ENCODE measurements at regions not wholly inside any gene's neighbourhood (a gene's known extent, or its start where the extent isn't known, plus 50 kb on each side); places are given as distances from the start of the nearest gene placed in this dataset.

DNA sequence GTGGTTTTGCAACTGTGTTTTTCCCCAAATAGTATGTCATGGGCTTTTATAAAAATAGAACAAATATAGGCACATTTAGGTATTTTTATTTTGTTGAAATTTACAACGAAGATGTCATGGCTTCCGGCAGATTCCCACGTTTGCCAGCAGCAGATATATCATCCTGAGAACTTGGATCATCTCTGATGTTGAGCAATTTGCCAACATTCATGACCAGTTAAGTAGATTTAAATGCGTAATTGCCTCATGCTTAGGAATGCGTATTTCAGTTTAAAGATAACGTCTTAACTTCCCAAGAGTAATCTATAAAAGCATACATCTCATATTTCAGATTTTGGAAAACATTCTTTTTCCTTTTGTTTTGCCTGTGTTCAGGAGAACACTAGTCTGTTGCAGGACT is 457.8 kb downstream of the QKI start:
- WGBS (ENCODE audit: low lambda C conversion rate) = 10% methylated on average over 6 of the region's 6 CpGs
- Histone ChIP-seq H2AFZ (ENCODE audit: low read length) (no peak overlapping the region), H3K79me2 (ENCODE audit: insufficient read depth, low read length) (no peaks in the 10 kb centered on the region), H3K9ac (ENCODE audit: insufficient read depth, low read depth, low read length) (no peak overlapping the region), H3K27ac (ENCODE audit: extremely low read length, insufficient read depth, low read length) (no peak overlapping the region), H3K4me2 (ENCODE audit: low read depth, low read length) (no peak overlapping the region), H4K20me1 (ENCODE audit: insufficient read depth, low read length) (no peaks in the 10 kb centered on the region), H3K36me3 (replicated peaks in 1 of 2; ENCODE audit: control insufficient read depth in 1 of 2, insufficient read depth in 2 of 2, low read length in 2 of 2) (no peaks in the 10 kb centered on the region), H3K9me3 (ENCODE audit: low read length) (no peaks in the 10 kb centered on the region), H3K4me1 (ENCODE audit: insufficient read depth, low read length) (no peaks in the 10 kb centered on the region), H3K27me3 (ENCODE audit: control insufficient read depth in 1 of 2, insufficient read depth in 2 of 2, low read length in 2 of 2) (peaks cover 0 to 9% of the 10 kb centered on the region in 2 experiments; a peak in 2 of 5 replicates), H3K4me3 (replicated peaks in 1 of 3; ENCODE audit: insufficient read depth in 1 of 3, low read depth in 2 of 3, low read length in 3 of 3) (no peak overlapping the region)
- in situ Hi-C loops (cut with HindIII; ENCODE audit: extremely low pct_ligation_motif_present, low pct_unique_long_range_greater_than_20kb) = no loop called here
- no peak for FAIRE-seq
- no peak for TF ChIP-seq NBN (conservative IDR thresholded peaks at IDR 0.05)
- TF ChIP-seq, protein P1, sequence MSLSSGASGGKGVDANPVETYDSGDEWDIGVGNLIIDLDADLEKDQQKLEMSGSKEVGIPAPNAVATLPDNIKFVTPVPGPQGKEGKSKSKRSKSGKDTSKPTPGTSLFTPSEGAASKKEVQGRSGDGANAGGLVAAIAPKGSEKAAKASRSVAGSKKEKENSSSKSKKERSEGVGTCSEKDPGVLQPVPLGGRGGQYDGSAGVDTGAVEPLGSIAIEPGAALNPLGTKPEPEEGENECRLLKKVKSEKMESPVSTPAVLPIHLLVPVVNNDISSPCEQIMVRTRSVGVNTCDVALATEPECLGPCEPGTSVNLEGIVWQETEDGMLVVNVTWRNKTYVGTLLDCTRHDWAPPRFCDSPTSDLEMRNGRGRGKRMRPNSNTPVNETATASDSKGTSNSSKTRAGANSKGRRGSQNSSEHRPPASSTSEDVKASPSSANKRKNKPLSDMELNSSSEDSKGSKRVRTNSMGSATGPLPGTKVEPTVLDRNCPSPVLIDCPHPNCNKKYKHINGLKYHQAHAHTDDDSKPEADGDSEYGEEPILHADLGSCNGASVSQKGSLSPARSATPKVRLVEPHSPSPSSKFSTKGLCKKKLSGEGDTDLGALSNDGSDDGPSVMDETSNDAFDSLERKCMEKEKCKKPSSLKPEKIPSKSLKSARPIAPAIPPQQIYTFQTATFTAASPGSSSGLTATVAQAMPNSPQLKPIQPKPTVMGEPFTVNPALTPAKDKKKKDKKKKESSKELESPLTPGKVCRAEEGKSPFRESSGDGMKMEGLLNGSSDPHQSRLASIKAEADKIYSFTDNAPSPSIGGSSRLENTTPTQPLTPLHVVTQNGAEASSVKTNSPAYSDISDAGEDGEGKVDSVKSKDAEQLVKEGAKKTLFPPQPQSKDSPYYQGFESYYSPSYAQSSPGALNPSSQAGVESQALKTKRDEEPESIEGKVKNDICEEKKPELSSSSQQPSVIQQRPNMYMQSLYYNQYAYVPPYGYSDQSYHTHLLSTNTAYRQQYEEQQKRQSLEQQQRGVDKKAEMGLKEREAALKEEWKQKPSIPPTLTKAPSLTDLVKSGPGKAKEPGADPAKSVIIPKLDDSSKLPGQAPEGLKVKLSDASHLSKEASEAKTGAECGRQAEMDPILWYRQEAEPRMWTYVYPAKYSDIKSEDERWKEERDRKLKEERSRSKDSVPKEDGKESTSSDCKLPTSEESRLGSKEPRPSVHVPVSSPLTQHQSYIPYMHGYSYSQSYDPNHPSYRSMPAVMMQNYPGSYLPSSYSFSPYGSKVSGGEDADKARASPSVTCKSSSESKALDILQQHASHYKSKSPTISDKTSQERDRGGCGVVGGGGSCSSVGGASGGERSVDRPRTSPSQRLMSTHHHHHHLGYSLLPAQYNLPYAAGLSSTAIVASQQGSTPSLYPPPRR (CRISPR knock-in tag; IDR thresholded peaks at IDR 0.05; ENCODE audit: borderline replicate concordance) = no peak
- no peak for TF ChIP-seq ZNF224 (CRISPR knock-in tag; IDR thresholded peaks at IDR 0.05)
- TF ChIP-seq, protein P2, sequence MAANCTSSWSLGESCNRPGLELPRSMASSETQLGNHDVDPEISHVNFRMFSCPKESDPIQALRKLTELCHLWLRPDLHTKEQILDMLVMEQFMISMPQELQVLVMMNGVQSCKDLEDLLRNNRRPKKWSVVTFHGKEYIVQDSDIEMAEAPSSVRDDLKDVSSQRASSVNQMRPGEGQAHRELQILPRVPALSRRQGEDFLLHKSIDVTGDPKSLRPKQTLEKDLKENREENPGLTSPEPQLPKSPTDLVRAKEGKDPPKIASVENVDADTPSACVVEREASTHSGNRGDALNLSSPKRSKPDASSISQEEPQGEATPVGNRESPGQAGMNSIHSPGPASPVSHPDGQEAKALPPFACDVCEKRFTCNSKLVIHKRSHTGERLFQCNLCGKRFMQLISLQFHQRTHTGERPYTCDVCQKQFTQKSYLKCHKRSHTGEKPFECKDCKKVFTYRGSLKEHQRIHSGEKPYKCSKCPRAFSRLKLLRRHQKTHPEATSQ (CRISPR knock-in tag; IDR thresholded peaks at IDR 0.05; ENCODE audit: borderline replicate concordance) = no peak
- no peak for TF ChIP-seq ZNF703 (CRISPR knock-in tag; IDR thresholded peaks at IDR 0.05; ENCODE audit: borderline replicate concordance)
- TF ChIP-seq, protein P3, sequence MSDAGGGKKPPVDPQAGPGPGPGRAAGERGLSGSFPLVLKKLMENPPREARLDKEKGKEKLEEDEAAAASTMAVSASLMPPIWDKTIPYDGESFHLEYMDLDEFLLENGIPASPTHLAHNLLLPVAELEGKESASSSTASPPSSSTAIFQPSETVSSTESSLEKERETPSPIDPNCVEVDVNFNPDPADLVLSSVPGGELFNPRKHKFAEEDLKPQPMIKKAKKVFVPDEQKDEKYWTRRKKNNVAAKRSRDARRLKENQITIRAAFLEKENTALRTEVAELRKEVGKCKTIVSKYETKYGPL (CRISPR knock-in tag; IDR thresholded peaks at IDR 0.05) = no peak
- TF ChIP-seq BRD4 (CRISPR knock-in tag; IDR thresholded peaks at IDR 0.05) = no peak
- no peak for TF ChIP-seq MAFG (CRISPR knock-in tag; IDR thresholded peaks at IDR 0.05)
- TF ChIP-seq, protein P4, sequence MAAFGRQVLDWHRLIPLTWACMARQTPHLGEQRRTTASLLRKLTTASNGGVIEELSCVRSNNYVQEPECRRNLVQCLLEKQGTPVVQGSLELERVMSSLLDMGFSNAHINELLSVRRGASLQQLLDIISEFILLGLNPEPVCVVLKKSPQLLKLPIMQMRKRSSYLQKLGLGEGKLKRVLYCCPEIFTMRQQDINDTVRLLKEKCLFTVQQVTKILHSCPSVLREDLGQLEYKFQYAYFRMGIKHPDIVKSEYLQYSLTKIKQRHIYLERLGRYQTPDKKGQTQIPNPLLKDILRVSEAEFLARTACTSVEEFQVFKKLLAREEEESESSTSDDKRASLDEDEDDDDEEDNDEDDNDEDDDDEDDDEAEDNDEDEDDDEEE (CRISPR knock-in tag; IDR thresholded peaks at IDR 0.05) = no peak
- TF ChIP-seq ZNF30 (CRISPR knock-in tag; IDR thresholded peaks at IDR 0.05) = no peak
- TF ChIP-seq KMT2B (CRISPR knock-in tag; IDR thresholded peaks at IDR 0.05) = no peak
- TF ChIP-seq SMARCE1 (IDR thresholded peaks at IDR 0.05; ENCODE audit: borderline replicate concordance) = no peak
- TF ChIP-seq ZNF160 (CRISPR knock-in tag; IDR thresholded peaks at IDR 0.05) = no peak
- TF ChIP-seq, protein P5, sequence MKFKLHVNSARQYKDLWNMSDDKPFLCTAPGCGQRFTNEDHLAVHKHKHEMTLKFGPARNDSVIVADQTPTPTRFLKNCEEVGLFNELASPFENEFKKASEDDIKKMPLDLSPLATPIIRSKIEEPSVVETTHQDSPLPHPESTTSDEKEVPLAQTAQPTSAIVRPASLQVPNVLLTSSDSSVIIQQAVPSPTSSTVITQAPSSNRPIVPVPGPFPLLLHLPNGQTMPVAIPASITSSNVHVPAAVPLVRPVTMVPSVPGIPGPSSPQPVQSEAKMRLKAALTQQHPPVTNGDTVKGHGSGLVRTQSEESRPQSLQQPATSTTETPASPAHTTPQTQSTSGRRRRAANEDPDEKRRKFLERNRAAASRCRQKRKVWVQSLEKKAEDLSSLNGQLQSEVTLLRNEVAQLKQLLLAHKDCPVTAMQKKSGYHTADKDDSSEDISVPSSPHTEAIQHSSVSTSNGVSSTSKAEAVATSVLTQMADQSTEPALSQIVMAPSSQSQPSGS (CRISPR knock-in tag; IDR thresholded peaks at IDR 0.05) = no peak
- no peak for TF ChIP-seq SIX1 (CRISPR knock-in tag; IDR thresholded peaks at IDR 0.05; ENCODE audit: borderline replicate concordance)
- no peak for TF ChIP-seq ZNF317 (CRISPR knock-in tag; IDR thresholded peaks at IDR 0.05)
- ATAC-seq = no peak
- CTCF ChIA-PET (ENCODE audit: low intra/inter-chr PET ratio, low total read pairs) = no interaction called here
- intact Hi-C loops (cut with micrococcal nuclease; ENCODE audit: unreplicated experiment) = no loop called here
- POLR2A ChIA-PET = no interaction called here
- BruUV-seq (replicated peaks) = no TSS peak
- DNase-seq (ENCODE audit: low spot score) = no peak

Data from HepG2 (cell line).